IMR-90 (cell line): ENCODE measurements at regions not wholly inside any gene's neighbourhood (a gene's known extent, or its start where the extent isn't known, plus 50 kb on each side); places are given as distances from the start of the nearest gene placed in this dataset.
A peak's percentile ranks its signal among the peaks of the same experiment; 100 is the strongest.

ENCODE experiments used
- ATAC-seq: fragments of 200-7000 bp; cut with Tn5 transposase; 2 replicates; pipeline ENCODE4 v1.9.1; 2020; ENCODE audit warnings: low read depth, mild to moderate bottlenecking, moderate library complexity
- BruUV-seq: library from RNA; stranded (reverse); fragments of 400-500 nt; replicated peaks from 2 replicates; lab custom pipeline; 2021; lab: Mats Ljungman, UMichigan
- CTCF ChIA-PET: fragments of 300-600 bp; formaldehyde crosslinking; extraction: SDS; loops from one replicate; lab custom pipeline; 2021; ENCODE audit warnings: antibody characterized with exemption; lab: Yijun Ruan, JAX
- POLR2A ChIA-PET: fragments of 300-600 bp; sonication (Branson Sonifier 250); formaldehyde crosslinking; loops from one replicate; lab custom pipeline; 2022; ENCODE audit warnings: antibody characterized with exemption; ENCODE audit not compliant: unreplicated experiment; lab: Charles Lee
- DNase-seq: peaks from one replicate; pipeline ENCODE4 v3.0.0; 2013
- H2AFZ ChIP-seq: replicated peaks from 2 replicates; pipeline ENCODE3; 2013; ENCODE audit warnings: low read length, mild to moderate bottlenecking; ENCODE audit not compliant: poor library complexity
- H2AK5ac ChIP-seq: 2 replicates; pipeline ENCODE4 v1.6.1; 2013; ENCODE audit warnings: low read depth, low read length, inconsistent platforms
- H2AK9ac ChIP-seq: replicated peaks from 2 replicates; pipeline ENCODE3; 2013; ENCODE audit warnings: mild to moderate bottlenecking, low read depth, low read length, moderate library complexity; ENCODE audit not compliant: poor library complexity
- H2BK120ac ChIP-seq: 2 replicates; pipeline ENCODE4 v1.6.1; 2013; ENCODE audit warnings: low read depth, low read length, inconsistent platforms
- H2BK15ac ChIP-seq: 3 replicates; pipeline ENCODE4 v1.6.1; 2013; ENCODE audit warnings: low read depth, low read length, inconsistent platforms
- H2BK20ac ChIP-seq: 2 replicates; pipeline ENCODE4 v1.6.1; 2013; ENCODE audit warnings: low read depth, mild to moderate bottlenecking, inconsistent platforms, low read length, moderate library complexity
- H2BK5ac ChIP-seq: 2 replicates; pipeline ENCODE4 v1.6.1; 2013; ENCODE audit warnings: mild to moderate bottlenecking, low read depth, low read length, inconsistent platforms; ENCODE audit not compliant: poor library complexity, severe bottlenecking
- H3K14ac ChIP-seq: replicated peaks from 2 replicates; pipeline ENCODE4 v1.6.1; 2013; ENCODE audit warnings: low read depth, low read length, inconsistent platforms
- H3K18ac ChIP-seq: 2 replicates; pipeline ENCODE4 v1.6.1; 2013; ENCODE audit warnings: low read depth, low read length, control low read depth
- H3K23ac ChIP-seq: 2 replicates; pipeline ENCODE4 v1.6.1; 2013; ENCODE audit warnings: low read depth, low read length, inconsistent platforms
- H3K27ac ChIP-seq: 2 replicates; pipeline ENCODE4 v1.5.1; 2013; ENCODE audit warnings: mild to moderate bottlenecking, control low read depth, low read length; ENCODE audit not compliant: insufficient read depth
- H3K27me3 ChIP-seq: 2 replicates; pipeline ENCODE4 v1.6.1; 2013; ENCODE audit warnings: low read length; ENCODE audit not compliant: control insufficient read depth, insufficient read depth
- H3K36me3 ChIP-seq: 2 replicates; pipeline ENCODE4 v1.6.1; 2013; ENCODE audit warnings: low read length, mixed read lengths; ENCODE audit not compliant: control insufficient read depth, insufficient read depth
- H3K4ac ChIP-seq: 2 replicates; pipeline ENCODE4 v1.6.1; 2013; ENCODE audit warnings: low read depth, low read length, inconsistent platforms
- H3K4me1 ChIP-seq: 2 replicates; pipeline ENCODE4 v1.6.1; 2013; ENCODE audit warnings: low read length, mixed read lengths; ENCODE audit not compliant: control insufficient read depth, insufficient read depth
- H3K4me2 ChIP-seq: 2 replicates; pipeline ENCODE4 v1.6.1; 2013; ENCODE audit warnings: low read depth, mild to moderate bottlenecking, control low read depth, low read length, moderate library complexity
- H3K4me3 ChIP-seq: 2 replicates; pipeline ENCODE4 v1.5.1; 2013; ENCODE audit warnings: low read depth, mild to moderate bottlenecking, control low read depth, low read length, moderate library complexity; ENCODE audit not compliant: insufficient read depth
- H3K56ac ChIP-seq: 2 replicates; pipeline ENCODE4 v1.6.1; 2013; ENCODE audit warnings: low read length, inconsistent platforms; ENCODE audit not compliant: insufficient read depth; ENCODE audit errors: extremely low read depth
- H3K79me1 ChIP-seq, 2 experiments: 2 replicates each; pipeline ENCODE4 v1.6.1; 2013; ENCODE audit warnings: low read length in 2 of 2, inconsistent platforms in 1 of 2, low read depth in 1 of 2
- H3K9ac ChIP-seq: 2 replicates; pipeline ENCODE4 v1.6.1; 2013; ENCODE audit warnings: low read depth, low read length, control low read depth
- H3K9me1 ChIP-seq: 2 replicates; pipeline ENCODE4 v1.6.1; 2013; ENCODE audit warnings: low read length, inconsistent platforms; ENCODE audit not compliant: insufficient read depth
- H3K9me3 ChIP-seq: 2 replicates; pipeline ENCODE4 v1.6.1; 2013; ENCODE audit warnings: low read length; ENCODE audit not compliant: control insufficient read depth, insufficient read depth
- H4K20me1 ChIP-seq: 2 replicates; pipeline ENCODE4 v1.6.1; 2013; ENCODE audit warnings: low read length, inconsistent platforms; ENCODE audit not compliant: insufficient read depth
- H4K5ac ChIP-seq: 2 replicates; pipeline ENCODE4 v1.6.1; 2013; ENCODE audit warnings: mild to moderate bottlenecking, low read depth, low read length, control low read depth
- H4K8ac ChIP-seq, 2 experiments: 2 replicates each; pipeline ENCODE4 v1.6.1; 2013; ENCODE audit warnings: low read depth in 2 of 2, low read length in 2 of 2, control low read depth in 1 of 2, inconsistent platforms in 1 of 2
- H4K91ac ChIP-seq: 2 replicates; pipeline ENCODE4 v1.6.1; 2013; ENCODE audit warnings: low read depth, low read length, inconsistent platforms; ENCODE audit not compliant: insufficient read depth
- MAFK ChIP-seq: IDR thresholded peaks from 2 replicates; pipeline ENCODE4 v1.6.1; 2012; ENCODE audit warnings: low read depth, low read length, improper control_type of control experiment
- RFX5 ChIP-seq: IDR thresholded peaks from 2 replicates; pipeline ENCODE4 v1.8.0; 2012; ENCODE audit warnings: low read depth, mild to moderate bottlenecking, low read length, moderate library complexity
- WGBS, 2 experiments: methylation state at CpG; one replicate each; pipeline versions ENCODE4 v1.1.5 to v1.1.7; 2013; ENCODE audit warnings: missing lambda C conversion rate in 2 of 2; ENCODE audit not compliant: insufficient read length in 1 of 2; ENCODE audit errors: extremely low coverage in 2 of 2; 5-methylcytosine and 5-hydroxymethylcytosine counted together
- dilution Hi-C: fragments of 300-500 bp; cut with HindIII; formaldehyde crosslinking; loops from one replicate; pipeline ENCODE4 v1.14.3; 2018; ENCODE audit warnings: low sequenced_read_pairs; ENCODE audit not compliant: unreplicated experiment
- in situ Hi-C: fragments of 300-500 bp; cut with MboI; formaldehyde crosslinking; loops from 3 replicates; pipeline ENCODE4 v1.14.3; 2019; ENCODE audit warnings: low sequenced_read_pairs, inconsistent platforms, mixed read lengths
- intact Hi-C: fragments of 100-400 bp; cut with micrococcal nuclease; formaldehyde crosslinking; loops from 2 replicates; pipeline ENCODE4 v1.10.0; 2022

DNA sequence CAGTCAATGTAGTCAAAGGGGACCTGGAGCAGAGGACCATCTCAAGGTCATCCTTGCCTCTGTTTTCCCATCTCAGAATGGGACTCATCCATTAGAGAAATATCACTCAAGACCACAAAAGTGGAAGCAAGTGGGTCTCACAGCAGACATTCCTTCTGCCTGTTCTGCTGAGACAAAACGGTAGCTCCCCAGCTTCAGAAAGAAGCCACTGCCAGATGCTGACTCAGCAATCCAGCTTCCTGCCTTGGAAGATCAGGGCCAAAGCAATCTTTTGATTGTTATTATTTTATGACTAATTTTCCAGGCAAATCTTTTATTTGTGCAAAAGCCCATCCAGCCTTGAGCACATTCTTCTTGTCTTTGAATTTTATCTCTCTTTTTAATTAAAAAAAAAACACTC is 86.8 kb downstream of the CCT6B start:
- Histone ChIP-seq H4K20me1 (no peaks in the 10 kb centered on the region), H3K4me1 (no peaks in the 10 kb centered on the region), H3K36me3 (no peaks in the 10 kb centered on the region), H3K27ac (no peak overlapping the region), H2BK20ac (no peak overlapping the region), H4K8ac (no peak overlapping the region), H2AFZ (no peak overlapping the region), H2BK5ac (no peak overlapping the region), H3K4ac (no peak overlapping the region), H2BK120ac (no peak overlapping the region), H2AK5ac (no peak overlapping the region), H3K56ac (no peak overlapping the region), H3K4me2 (no peak overlapping the region), H4K91ac (no peak overlapping the region), H3K23ac (no peak overlapping the region), H3K27me3 (no peaks in the 10 kb centered on the region; the same call in 1 of the 2 replicates), H3K9ac (no peak overlapping the region), H4K5ac (no peak overlapping the region), H3K9me1 (no peaks in the 10 kb centered on the region), H3K14ac (no peak overlapping the region), H2BK15ac (no peak overlapping the region), H3K4me3 (no peak overlapping the region), H3K79me1 (no peaks in the 10 kb centered on the region), H3K18ac (no peak overlapping the region), H2AK9ac (no peak overlapping the region), H3K9me3 (no peaks in the 10 kb centered on the region)
- no CpG with 5 or more reads among the region's 1 CpG for WGBS, 2 experiments
- in situ Hi-C loops (no loop called here), intact Hi-C loops (no loop called here), dilution Hi-C loops (no loop called here)
- BruUV-seq = no TSS peak
- ATAC-seq = no peak
- ChIA-PET CTCF (no interaction called here), POLR2A (no interaction called here)
- DNase-seq = no peak
- TF ChIP-seq RFX5 (no peak), MAFK (peak; percentile 99)
